Astrocyte (in vitro differentiated cells and primary cell): ENCODE measurements at regions not wholly inside any gene's neighbourhood (a gene's known extent, or its start where the extent isn't known, plus 50 kb on each side); places are given as distances from the start of the nearest gene placed in this dataset.

Source experiments
- CTCF ChIP-seq: IDR thresholded peaks from 2 replicates; pipeline ENCODE4 v1.5.1; 2011; ENCODE audit warnings: low read depth, mild to moderate bottlenecking, inconsistent platforms, low read length, moderate library complexity; ENCODE audit not compliant: insufficient read depth
- EZH2 ChIP-seq: IDR thresholded peaks from 2 replicates; pipeline ENCODE4 v1.6.1; 2012; ENCODE audit warnings: mild to moderate bottlenecking, low read length, inconsistent platforms; ENCODE audit not compliant: insufficient read depth

GRCh38 chr6:144955859-144956258 lies 670.7 kb downstream of the UTRN start:
- TF ChIP-seq EZH2 = no peak
- no peak for TF ChIP-seq CTCF
